GM23338 (cell line): ENCODE measurements at regions not wholly inside any gene's neighbourhood (a gene's known extent, or its start where the extent isn't known, plus 50 kb on each side); places are given as distances from the start of the nearest gene placed in this dataset.

Source experiments
- ATAC-seq: fragments of 200-7000 bp; cut with Tn5 transposase; 3 replicates; pipeline ENCODE4 v1.9.1; 2020
- DNase-seq: peaks from one replicate; pipeline ENCODE4 v3.0.0-alpha.2; 2015; ENCODE audit warnings: low spot score
- H2AFZ ChIP-seq: fragments of 200-600 bp; sonication (generic); 2 replicates; pipeline ENCODE4 v1.8.0; 2016; ENCODE audit warnings: antibody characterized with exemption, mild to moderate bottlenecking, moderate library complexity
- H3F3A ChIP-seq: fragments of 200-600 bp; sonication (generic); replicated peaks from 2 replicates; pipeline ENCODE4 v1.8.0; 2017; ENCODE audit warnings: antibody characterized with exemption, mixed run types, low read depth
- H3K27ac ChIP-seq: fragments of 200-600 bp; sonication (generic); 2 replicates; pipeline ENCODE4 v1.6.1; 2016; ENCODE audit warnings: low read depth
- H3K27me3 ChIP-seq: fragments of 200-600 bp; sonication (generic); 2 replicates; pipeline ENCODE4 v1.8.0; 2016; ENCODE audit warnings: mild to moderate bottlenecking, mixed run types, moderate library complexity; ENCODE audit not compliant: insufficient read depth
- H3K36me3 ChIP-seq: fragments of 200-600 bp; sonication (generic); 2 replicates; pipeline ENCODE4 v1.8.0; 2016; ENCODE audit warnings: mild to moderate bottlenecking; ENCODE audit not compliant: insufficient read depth
- H3K4me1 ChIP-seq: fragments of 200-600 bp; sonication (generic); 2 replicates; pipeline ENCODE4 v1.8.0; 2016; ENCODE audit warnings: mild to moderate bottlenecking, moderate library complexity; ENCODE audit not compliant: insufficient read depth
- H3K4me2 ChIP-seq: fragments of 200-600 bp; sonication (generic); 2 replicates; pipeline ENCODE4 v1.7.1; 2017; ENCODE audit warnings: mixed run types
- H3K4me3 ChIP-seq: fragments of 200-600 bp; sonication (generic); 2 replicates; pipeline ENCODE4 v1.6.1; 2016; ENCODE audit warnings: mixed run types
- H3K79me2 ChIP-seq: fragments of 200-600 bp; sonication (generic); replicated peaks from 2 replicates; pipeline ENCODE4 v1.8.0; 2017; ENCODE audit warnings: mild to moderate bottlenecking; ENCODE audit not compliant: insufficient read depth
- H3K9me2 ChIP-seq: fragments of 200-600 bp; sonication (generic); 2 replicates; pipeline ENCODE4 v1.8.0; 2017; ENCODE audit not compliant: insufficient read depth
- H4K20me1 ChIP-seq: fragments of 200-600 bp; sonication (generic); replicated peaks from 2 replicates; pipeline ENCODE4 v1.8.0; 2017; ENCODE audit warnings: mild to moderate bottlenecking; ENCODE audit not compliant: insufficient read depth
- H3K27ac Mint-ChIP-seq: 2 replicates; pipeline ENCODE4 v1.8.0; 2020; ENCODE audit warnings: inconsistent platforms, mild to moderate bottlenecking, moderate library complexity, mixed read lengths
- H3K27me3 Mint-ChIP-seq: 3 replicates; pipeline ENCODE4 v1.8.0; 2022; ENCODE audit warnings: low read depth, mild to moderate bottlenecking, moderate library complexity, mixed read lengths, inconsistent platforms; ENCODE audit not compliant: insufficient read depth, poor library complexity
- H3K36me3 Mint-ChIP-seq: 3 replicates; pipeline ENCODE4 v1.8.0; 2021; ENCODE audit warnings: low read depth, mild to moderate bottlenecking, inconsistent platforms, moderate library complexity, mixed read lengths
- H3K4me1 Mint-ChIP-seq: 3 replicates; pipeline ENCODE4 v1.8.0; 2020; ENCODE audit warnings: mild to moderate bottlenecking, inconsistent platforms, mixed read lengths
- H3K4me3 Mint-ChIP-seq: 3 replicates; pipeline ENCODE4 v1.8.0; 2021; ENCODE audit warnings: moderate library complexity, mild to moderate bottlenecking, inconsistent platforms, mixed read lengths
- H3K9me3 Mint-ChIP-seq: 3 replicates; pipeline ENCODE4 v1.8.0; 2020; ENCODE audit warnings: moderate library complexity, mild to moderate bottlenecking, inconsistent platforms, mixed read lengths
- CREB1 ChIP-seq: fragments of 250-450 bp; sonication (Bioruptor Pico); IDR thresholded peaks from 2 replicates; pipeline ENCODE4 v1.5.0; 2020; ENCODE audit warnings: low read depth, mild to moderate bottlenecking, moderate library complexity
- ETS1 ChIP-seq: IDR thresholded peaks from 2 replicates; pipeline ENCODE4 v1.6.1; 2016; ENCODE audit warnings: antibody characterized with exemption
- EZH2 ChIP-seq: fragments of 200-600 bp; sonication (generic); IDR thresholded peaks from one replicate; pipeline ENCODE4 v1.8.0; 2017; ENCODE audit warnings: antibody characterized with exemption, mild to moderate bottlenecking, low read depth; ENCODE audit not compliant: unreplicated experiment
- EZH2phosphoT487 ChIP-seq: fragments of 200-600 bp; sonication (generic); IDR thresholded peaks from one replicate; pipeline ENCODE4 v1.8.1; 2018; ENCODE audit warnings: antibody characterized with exemption; ENCODE audit not compliant: unreplicated experiment
- JUNB ChIP-seq: IDR thresholded peaks from one replicate; pipeline ENCODE4 v1.6.1; 2016; ENCODE audit warnings: antibody characterized with exemption; ENCODE audit not compliant: unreplicated experiment
- NANOG ChIP-seq: IDR thresholded peaks from 2 replicates; pipeline ENCODE4 v1.6.1; 2016; ENCODE audit warnings: antibody characterized with exemption, borderline replicate concordance
- REST ChIP-seq: IDR thresholded peaks from one replicate; pipeline ENCODE4 v1.6.1; 2018; ENCODE audit warnings: antibody characterized with exemption; ENCODE audit not compliant: unreplicated experiment
- ZNF114 ChIP-seq: fragments of 250-450 bp; sonication (Bioruptor Pico); IDR thresholded peaks from 2 replicates; pipeline ENCODE4 v1.5.0; 2020; ENCODE audit warnings: mild to moderate bottlenecking, moderate library complexity
- ZNF331 ChIP-seq: fragments of 250-450 bp; sonication (Bioruptor Pico); IDR thresholded peaks from 2 replicates; pipeline ENCODE4 v1.5.0; 2020; ENCODE audit warnings: low read depth, mild to moderate bottlenecking, moderate library complexity
- ZNF462 ChIP-seq: fragments of 250-450 bp; sonication (Bioruptor Pico); IDR thresholded peaks from 2 replicates; pipeline ENCODE4 v1.5.0; 2020; ENCODE audit warnings: mild to moderate bottlenecking, moderate library complexity

- Mint-ChIP-seq H3K4me1 (no peaks in the 10 kb centered on the region), H3K4me3 (no peak overlapping the region), H3K27me3 (peaks cover 1% of the 10 kb centered on the region), H3K9me3 (peaks cover 86% of the 10 kb centered on the region), H3K27ac (no peak overlapping the region), H3K36me3 (peaks cover 28% of the 10 kb centered on the region)
- no peak overlapping the region for H3K4me3 ChIP-seq
- no peak overlapping the region for H3K4me2 ChIP-seq
- H4K20me1 ChIP-seq, result no peaks in the 10 kb centered on the region
- no peaks in the 10 kb centered on the region for H3K4me1 ChIP-seq
- DNase-seq (no peak), ATAC-seq (no peak)
- H3K27me3 ChIP-seq, result no peaks in the 10 kb centered on the region
- peaks cover 4% of the 10 kb centered on the region; the same call in 1 of the 2 replicates for H3K36me3 ChIP-seq
- H2AFZ ChIP-seq, result no peak overlapping the region
- H3K27ac ChIP-seq, result no peak overlapping the region
- no peaks in the 10 kb centered on the region for H3F3A ChIP-seq
- no peaks in the 10 kb centered on the region for H3K79me2 ChIP-seq
- TF ChIP-seq NANOG (no peak), EZH2 (no peak), JUNB (no peak), REST (no peak), CREB1 (no peak), EZH2phosphoT487 (no peak), ZNF462 (CRISPR knock-in tag) (no peak), ZNF331 (no peak), ZNF114 (CRISPR knock-in tag) (no peak), ETS1 (no peak)
- H3K9me2 ChIP-seq, result 0 out of 2 replicates have a peak, but pooled peaks cover 4% of the 10 kb centered on the region
Measured at GRCh38 chr15:23994273-23994672, 307.2 kb upstream of the NDN start.
